Left kidney (tissue), 1 donor: ENCODE measurements at regions not wholly inside any gene's neighbourhood (a gene's known extent, or its start where the extent isn't known, plus 50 kb on each side); places are given as distances from the start of the nearest gene placed in this dataset.
"Not testable (repeated sequence)": the region's sequence is repeated elsewhere in the genome, so short reads cannot be mapped to it uniquely, and the experiment has no call there.

Source experiments
- DNase-seq: peaks from one replicate; pipeline ENCODE4 v3.0.0-alpha.2; 2013

DNA sequence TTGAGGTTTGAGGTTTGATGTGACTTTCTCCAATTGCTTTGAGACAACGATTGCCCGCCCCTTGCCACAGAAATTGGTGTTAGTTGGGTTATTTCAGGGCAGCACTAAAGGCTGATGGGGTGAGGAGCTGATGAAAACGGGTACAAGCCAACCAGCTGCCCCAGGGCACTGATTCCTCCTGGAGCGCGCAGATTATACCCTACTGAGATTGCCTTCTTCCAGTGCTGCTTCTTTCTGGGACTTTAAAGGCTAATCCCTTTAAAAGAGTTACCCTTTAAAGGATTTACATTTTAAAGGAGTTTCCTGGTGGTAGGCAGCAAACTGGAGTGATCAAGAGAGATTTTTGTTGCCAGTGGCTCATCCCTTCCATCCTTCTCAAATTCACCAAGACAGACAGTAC is 1903.3 kb downstream of the KHDRBS2 start:
- DNase-seq = not testable (repeated sequence)

GRCh38 chr6:60374078-60374477 is 1911.9 kb downstream of the KHDRBS2 start:
- DNase-seq = not testable (repeated sequence)

GRCh38 chr6:60367800-60368199 is 1918.2 kb downstream of the KHDRBS2 start:
- DNase-seq = not testable (repeated sequence)

- peak; percentile 26 for DNase-seq
Observed at GRCh38 chr6:60365901-60366300, 1920.1 kb downstream of the KHDRBS2 start.

GRCh38 chr6:60342411-60343008 is 1943.5 kb downstream of the KHDRBS2 start:
- DNase-seq = not testable (repeated sequence)

- DNase-seq = not testable (repeated sequence)
Observed at GRCh38 chr6:60338328-60339071, 1947.5 kb downstream of the KHDRBS2 start.

- not testable (repeated sequence) for DNase-seq
Observed at GRCh38 chr6:60335124-60335523, 1950.9 kb downstream of the KHDRBS2 start.

GRCh38 chr6:60333708-60334107 is 1952.3 kb downstream of the KHDRBS2 start:
- not testable (repeated sequence) for DNase-seq

- DNase-seq = not testable (repeated sequence)
Observed at GRCh38 chr6:60308939-60309338, 1977.1 kb downstream of the KHDRBS2 start.
